SK-N-MC (cell line): ENCODE measurements at regions not wholly inside any gene's neighbourhood (a gene's known extent, or its start where the extent isn't known, plus 50 kb on each side); places are given as distances from the start of the nearest gene placed in this dataset.

Experiments
- EZH2 ChIP-seq: fragments of 200-600 bp; sonication (generic); IDR thresholded peaks from one replicate; pipeline ENCODE4 v1.6.1; 2017; ENCODE audit warnings: antibody characterized with exemption
- POLR2AphosphoS5 ChIP-seq: IDR thresholded peaks from 2 replicates; pipeline ENCODE4 v1.6.1; 2012; ENCODE audit warnings: mild to moderate bottlenecking, low read depth, low read length, borderline replicate concordance

DNA sequence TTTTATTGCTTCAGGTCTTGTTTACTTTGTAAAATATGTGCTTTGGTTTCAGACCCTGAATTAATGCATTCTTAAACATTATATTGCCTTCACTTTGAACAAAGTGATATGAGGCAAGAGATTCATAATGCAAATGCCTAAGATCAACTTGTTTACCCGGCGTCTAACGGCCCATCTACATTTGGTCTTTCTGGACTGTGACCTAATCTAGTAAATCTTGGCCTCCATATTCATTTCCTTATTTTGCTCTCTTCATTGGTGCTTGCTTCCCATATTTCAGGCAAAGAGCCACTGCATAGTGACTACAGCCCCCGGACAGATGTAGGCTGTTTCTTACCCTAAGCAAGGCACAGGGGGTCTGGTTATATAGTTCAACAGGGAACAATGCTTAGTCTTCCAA is 53.0 kb upstream of the SLC39A10 start:
- TF ChIP-seq EZH2 (no peak), POLR2AphosphoS5 (no peak)
